Fibroblast of the aortic adventitia (primary cell): ENCODE measurements at regions not wholly inside any gene's neighbourhood (a gene's known extent, or its start where the extent isn't known, plus 50 kb on each side); places are given as distances from the start of the nearest gene placed in this dataset.

Source experiments
- DNase-seq: peaks from one replicate; pipeline ENCODE4 v3.0.0-alpha.2; 2010; ENCODE audit warnings: low read depth
- H3K4me3 ChIP-seq: 2 replicates; pipeline ENCODE4 v1.5.1; 2011; ENCODE audit warnings: low read depth, mild to moderate bottlenecking, control low read depth, low read length, moderate library complexity
- TF ChIP-seq, protein P1 (sequence below): IDR thresholded peaks from 2 replicates; pipeline ENCODE4 v1.5.1; 2011; ENCODE audit warnings: mild to moderate bottlenecking, low read length, control low read depth, inconsistent platforms; ENCODE audit not compliant: insufficient read depth

DNA sequence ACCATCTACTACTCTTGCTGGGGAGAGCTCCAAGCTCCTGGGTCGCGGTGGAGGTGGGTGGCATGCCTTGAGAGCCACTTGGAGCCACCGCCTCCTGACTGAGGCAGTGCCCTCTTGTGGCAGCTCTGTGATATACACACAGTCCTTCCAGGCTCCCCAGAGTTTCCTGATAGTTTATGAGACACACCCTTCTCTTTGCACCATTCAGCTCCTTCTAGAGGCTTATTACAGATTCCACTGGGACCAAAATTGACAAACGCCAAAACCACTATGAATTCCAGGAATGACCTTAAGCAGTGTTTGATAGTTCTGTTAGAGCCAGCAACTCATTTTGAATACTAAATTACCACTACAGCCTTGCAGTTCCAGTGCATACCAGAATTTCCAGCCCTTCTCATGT lies 170.1 kb upstream of the CDH13 start:
- peak; percentile 51 for DNase-seq
- no peak overlapping the region for H3K4me3 ChIP-seq
- TF ChIP-seq, protein P1, sequence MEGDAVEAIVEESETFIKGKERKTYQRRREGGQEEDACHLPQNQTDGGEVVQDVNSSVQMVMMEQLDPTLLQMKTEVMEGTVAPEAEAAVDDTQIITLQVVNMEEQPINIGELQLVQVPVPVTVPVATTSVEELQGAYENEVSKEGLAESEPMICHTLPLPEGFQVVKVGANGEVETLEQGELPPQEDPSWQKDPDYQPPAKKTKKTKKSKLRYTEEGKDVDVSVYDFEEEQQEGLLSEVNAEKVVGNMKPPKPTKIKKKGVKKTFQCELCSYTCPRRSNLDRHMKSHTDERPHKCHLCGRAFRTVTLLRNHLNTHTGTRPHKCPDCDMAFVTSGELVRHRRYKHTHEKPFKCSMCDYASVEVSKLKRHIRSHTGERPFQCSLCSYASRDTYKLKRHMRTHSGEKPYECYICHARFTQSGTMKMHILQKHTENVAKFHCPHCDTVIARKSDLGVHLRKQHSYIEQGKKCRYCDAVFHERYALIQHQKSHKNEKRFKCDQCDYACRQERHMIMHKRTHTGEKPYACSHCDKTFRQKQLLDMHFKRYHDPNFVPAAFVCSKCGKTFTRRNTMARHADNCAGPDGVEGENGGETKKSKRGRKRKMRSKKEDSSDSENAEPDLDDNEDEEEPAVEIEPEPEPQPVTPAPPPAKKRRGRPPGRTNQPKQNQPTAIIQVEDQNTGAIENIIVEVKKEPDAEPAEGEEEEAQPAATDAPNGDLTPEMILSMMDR, result peak; percentile 65

DNA sequence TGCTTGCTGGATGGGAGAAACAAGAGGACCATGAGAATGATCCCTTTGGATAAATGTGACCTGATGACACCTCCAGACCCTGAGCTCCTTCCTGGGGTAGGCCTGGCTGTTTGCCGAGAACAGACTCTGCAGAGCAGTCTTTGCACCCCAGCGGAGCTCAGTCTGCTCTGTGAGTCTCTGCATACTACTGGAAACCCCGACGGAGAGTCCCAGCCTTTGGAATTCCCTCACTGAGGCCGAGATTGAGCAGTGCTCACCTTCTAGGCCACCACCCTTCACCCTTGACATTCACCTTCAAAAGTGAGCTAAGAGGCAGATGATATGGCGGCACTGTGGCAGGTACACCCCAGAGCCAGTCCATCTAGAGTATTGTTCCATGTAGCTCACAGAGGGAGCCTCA lies 172.2 kb upstream of the CDH13 start:
- TF ChIP-seq, protein P1, result no peak
- no peak overlapping the region for H3K4me3 ChIP-seq

DNA sequence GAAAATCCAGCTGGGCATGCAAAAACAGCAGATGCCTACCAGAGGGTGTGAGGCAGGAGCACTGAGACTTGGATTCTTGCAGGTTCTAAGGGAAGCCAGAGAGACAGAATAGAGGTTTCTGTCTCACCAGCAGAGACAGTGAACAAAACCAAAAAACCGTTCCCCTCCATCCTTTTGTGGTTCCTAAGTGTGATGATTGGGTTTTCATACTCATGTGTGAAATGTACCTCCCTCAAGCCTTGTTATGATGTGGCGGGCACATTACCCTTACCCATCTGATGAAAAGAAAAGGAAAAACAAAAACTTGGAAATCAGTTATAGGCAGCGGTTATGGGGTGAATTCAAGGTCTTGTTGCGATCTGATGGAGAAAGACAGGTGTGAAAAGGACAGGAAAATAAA lies 172.6 kb upstream of the CDH13 start:
- TF ChIP-seq, protein P1, result no peak
- DNase-seq, result no peak
- H3K4me3 ChIP-seq, result no peak overlapping the region

More for the DNA sequence above, 172.2 kb upstream of the CDH13 start:
- no peak for DNase-seq

DNA sequence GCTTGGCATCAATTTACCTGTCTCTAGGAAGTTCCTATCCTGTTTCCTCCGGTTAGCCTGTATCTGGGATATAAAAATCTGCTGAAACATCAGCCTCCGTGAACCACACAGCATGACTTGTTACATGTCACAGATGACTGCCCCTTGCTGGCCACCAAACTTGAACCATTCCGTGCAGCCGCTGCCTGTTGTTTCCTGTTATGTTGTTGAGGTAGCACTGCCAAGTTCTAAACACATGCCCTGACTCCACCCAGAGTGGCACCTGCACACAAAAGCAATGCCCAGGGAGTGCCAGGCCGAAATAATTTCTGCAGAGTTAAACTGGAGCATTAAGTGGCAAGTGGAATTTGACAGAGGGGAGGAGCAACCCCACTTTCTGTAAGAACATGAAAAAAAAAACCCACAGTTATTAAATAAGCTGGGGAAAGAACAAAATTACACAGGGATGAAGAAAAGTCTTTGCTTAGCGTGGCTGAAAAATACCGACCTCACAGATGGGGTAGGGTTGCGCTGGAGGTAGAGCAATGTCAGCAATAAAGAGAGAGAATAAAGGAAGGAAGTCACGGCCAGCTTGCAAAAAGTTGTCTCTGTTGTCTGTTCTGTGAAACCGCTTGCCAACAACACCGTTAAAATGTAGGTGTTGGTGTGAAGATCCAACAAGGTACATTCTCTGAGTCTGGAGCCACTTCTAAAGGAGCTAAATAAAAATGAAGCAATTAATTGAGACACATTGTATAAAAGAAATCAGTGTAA lies 174.6 kb upstream of the CDH13 start:
- no peak overlapping the region for H3K4me3 ChIP-seq
- DNase-seq, result no peak
- TF ChIP-seq, protein P1, result no peak

DNA sequence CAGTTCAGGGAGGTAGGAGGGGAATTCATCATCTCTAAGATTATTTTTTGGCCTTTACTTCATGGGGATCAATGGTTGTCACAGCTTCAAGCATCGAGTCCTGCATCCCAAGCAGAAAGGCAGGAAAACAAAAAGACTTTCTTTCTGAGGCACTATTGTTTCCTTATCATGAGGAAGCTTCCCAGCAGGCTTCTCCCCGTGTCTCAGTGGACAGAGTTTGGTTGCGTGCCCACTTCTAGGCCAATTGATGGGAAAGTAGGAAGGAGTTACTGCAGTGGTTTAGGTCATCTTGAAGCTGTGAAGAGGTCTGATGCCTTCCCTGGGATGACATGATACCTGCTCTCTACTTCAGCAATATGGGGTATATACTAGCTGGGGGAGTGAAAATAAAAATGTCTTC lies 175.3 kb upstream of the CDH13 start:
- TF ChIP-seq, protein P1, result no peak
- DNase-seq, result no peak
- H3K4me3 ChIP-seq, result no peak overlapping the region

DNA sequence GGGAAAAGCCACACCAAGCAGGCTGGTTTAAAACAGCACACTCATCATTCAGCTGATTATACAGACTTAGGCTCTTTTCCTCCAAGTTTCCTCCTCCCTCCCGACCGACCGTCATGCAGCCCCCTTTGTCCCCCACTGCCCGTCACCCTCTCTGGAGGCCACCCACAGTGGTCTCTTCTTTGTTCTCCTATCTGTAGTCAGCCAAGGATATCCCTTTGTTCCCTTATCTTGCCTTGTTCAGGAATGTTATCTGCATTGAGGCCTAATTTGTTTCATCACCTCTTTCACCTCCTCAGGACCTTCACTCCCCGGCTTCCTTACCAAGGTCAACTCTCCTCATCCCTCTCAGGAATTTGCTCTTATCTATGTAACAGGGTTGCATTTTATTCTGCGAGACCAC lies 186.4 kb upstream of the CDH13 start:
- TF ChIP-seq, protein P1, result no peak
- no peak for DNase-seq
- H3K4me3 ChIP-seq, result no peak overlapping the region
